HL-60 (cell line): ENCODE measurements at regions not wholly inside any gene's neighbourhood (a gene's known extent, or its start where the extent isn't known, plus 50 kb on each side); places are given as distances from the start of the nearest gene placed in this dataset.

Experiments used
- DNase-seq, 2 experiments: peaks; one replicate each; pipeline ENCODE4 v3.0.0-alpha.2; 2010 to 2020; ENCODE audit warnings: low read depth in 1 of 2, low spot score in 1 of 2
- H3K27ac ChIP-seq: fragments of 250-450 bp; sonication (Bioruptor Pico); replicated peaks from 2 replicates; pipeline ENCODE4 v1.5.1; 2020; ENCODE audit warnings: mild to moderate bottlenecking, moderate library complexity
- H3K27me3 ChIP-seq: fragments of 250-450 bp; sonication (Bioruptor Pico); 2 replicates; pipeline ENCODE4 v1.5.1; 2021; ENCODE audit warnings: mild to moderate bottlenecking, moderate library complexity; ENCODE audit not compliant: insufficient read depth, poor library complexity, severe bottlenecking
- H3K4me3 ChIP-seq: replicated peaks from 2 replicates; pipeline ENCODE4 v1.5.1; 2011; ENCODE audit warnings: mild to moderate bottlenecking, control low read depth, low read length; ENCODE audit not compliant: insufficient read depth
- GABPA ChIP-seq: IDR thresholded peaks from 2 replicates; pipeline ENCODE4 v1.6.1; 2012; ENCODE audit warnings: low read depth
- POLR2AphosphoS5 ChIP-seq: IDR thresholded peaks from 2 replicates; pipeline ENCODE4 v1.6.1; 2012; ENCODE audit warnings: low read depth
- REST ChIP-seq: IDR thresholded peaks from 2 replicates; pipeline ENCODE4 v1.6.1; 2012; ENCODE audit warnings: low read depth; ENCODE audit not compliant: insufficient replicate concordance
- SPI1 ChIP-seq: IDR thresholded peaks from 2 replicates; pipeline ENCODE4 v1.6.1; 2012; ENCODE audit warnings: low read depth, mild to moderate bottlenecking, borderline replicate concordance
- TF ChIP-seq, protein P1 (sequence below): IDR thresholded peaks from one replicate; pipeline ENCODE4 v1.5.1; 2011; ENCODE audit warnings: low read length, control low read depth, inconsistent platforms; ENCODE audit not compliant: insufficient read depth

GRCh38 chr5:41656597-41656996 lies 146.2 kb upstream of the PLCXD3 start:
- Histone ChIP-seq H3K27ac (no peak overlapping the region), H3K4me3 (no peak overlapping the region), H3K27me3 (no peaks in the 10 kb centered on the region)
- TF ChIP-seq, protein P1, sequence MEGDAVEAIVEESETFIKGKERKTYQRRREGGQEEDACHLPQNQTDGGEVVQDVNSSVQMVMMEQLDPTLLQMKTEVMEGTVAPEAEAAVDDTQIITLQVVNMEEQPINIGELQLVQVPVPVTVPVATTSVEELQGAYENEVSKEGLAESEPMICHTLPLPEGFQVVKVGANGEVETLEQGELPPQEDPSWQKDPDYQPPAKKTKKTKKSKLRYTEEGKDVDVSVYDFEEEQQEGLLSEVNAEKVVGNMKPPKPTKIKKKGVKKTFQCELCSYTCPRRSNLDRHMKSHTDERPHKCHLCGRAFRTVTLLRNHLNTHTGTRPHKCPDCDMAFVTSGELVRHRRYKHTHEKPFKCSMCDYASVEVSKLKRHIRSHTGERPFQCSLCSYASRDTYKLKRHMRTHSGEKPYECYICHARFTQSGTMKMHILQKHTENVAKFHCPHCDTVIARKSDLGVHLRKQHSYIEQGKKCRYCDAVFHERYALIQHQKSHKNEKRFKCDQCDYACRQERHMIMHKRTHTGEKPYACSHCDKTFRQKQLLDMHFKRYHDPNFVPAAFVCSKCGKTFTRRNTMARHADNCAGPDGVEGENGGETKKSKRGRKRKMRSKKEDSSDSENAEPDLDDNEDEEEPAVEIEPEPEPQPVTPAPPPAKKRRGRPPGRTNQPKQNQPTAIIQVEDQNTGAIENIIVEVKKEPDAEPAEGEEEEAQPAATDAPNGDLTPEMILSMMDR = no peak
- TF ChIP-seq REST = no peak
- TF ChIP-seq SPI1 = no peak
- TF ChIP-seq POLR2AphosphoS5 = no peak
- TF ChIP-seq GABPA = no peak
- DNase-seq = no peak

DNA sequence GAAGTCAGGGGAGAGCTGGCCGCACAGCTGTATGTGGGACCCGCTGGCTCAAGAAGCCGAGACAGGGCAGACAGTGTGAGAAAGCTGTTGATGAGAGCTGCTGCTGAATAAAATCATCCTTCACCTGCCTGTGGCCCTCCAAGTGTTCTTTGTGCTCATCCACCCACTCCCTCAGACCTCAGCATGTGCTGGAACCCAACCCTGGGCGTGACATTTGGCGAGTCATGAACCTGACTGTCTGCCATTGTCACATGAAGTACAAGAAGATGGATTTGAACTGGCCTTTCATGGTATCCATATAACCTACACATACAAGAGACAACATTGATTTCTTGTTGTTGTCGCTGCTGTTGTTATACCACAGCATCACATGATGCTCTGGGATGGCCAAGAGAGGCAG lies 139.7 kb upstream of the PLCXD3 start:
- no peaks in the 10 kb centered on the region for H3K27me3 ChIP-seq
- H3K27ac ChIP-seq = no peak overlapping the region
- H3K4me3 ChIP-seq = no peak overlapping the region
- DNase-seq = no peak
- no peak for TF ChIP-seq POLR2AphosphoS5
- TF ChIP-seq REST = no peak
- no peak for TF ChIP-seq GABPA
- TF ChIP-seq SPI1 = no peak
- TF ChIP-seq, protein P1 = no peak

DNA sequence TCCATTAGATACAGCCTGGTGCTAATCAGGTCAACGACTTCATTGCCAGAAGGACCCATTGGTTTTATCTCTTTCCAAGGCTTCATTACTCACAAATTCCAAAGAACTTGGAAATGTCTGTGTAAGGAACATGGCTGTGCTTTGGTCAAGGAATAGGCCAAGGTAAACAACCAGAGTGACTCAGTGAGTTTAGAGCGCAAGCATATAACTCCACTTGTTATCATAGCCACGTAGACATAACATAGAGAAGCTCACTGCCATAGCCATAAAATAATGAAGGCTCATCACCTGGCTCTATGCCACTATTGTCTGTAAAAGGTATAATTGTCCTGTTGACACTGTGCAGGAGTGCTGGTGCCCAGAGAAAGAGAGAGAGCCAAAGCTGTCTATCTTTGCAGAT lies 139.3 kb upstream of the PLCXD3 start:
- Histone ChIP-seq H3K27ac (no peak overlapping the region), H3K4me3 (no peak overlapping the region), H3K27me3 (no peaks in the 10 kb centered on the region)
- no peak for DNase-seq
- TF ChIP-seq POLR2AphosphoS5 = no peak
- TF ChIP-seq, protein P1 = no peak
- no peak for TF ChIP-seq GABPA
- no peak for TF ChIP-seq SPI1
- no peak for TF ChIP-seq REST
